ENCODE measurements at regions not wholly inside any gene's neighbourhood (a gene's known extent, or its start where the extent isn't known, plus 50 kb on each side); places are given as distances from the start of the nearest gene placed in this dataset.
A peak's percentile ranks its signal among the peaks of the same experiment; 100 is the strongest.

DNA sequence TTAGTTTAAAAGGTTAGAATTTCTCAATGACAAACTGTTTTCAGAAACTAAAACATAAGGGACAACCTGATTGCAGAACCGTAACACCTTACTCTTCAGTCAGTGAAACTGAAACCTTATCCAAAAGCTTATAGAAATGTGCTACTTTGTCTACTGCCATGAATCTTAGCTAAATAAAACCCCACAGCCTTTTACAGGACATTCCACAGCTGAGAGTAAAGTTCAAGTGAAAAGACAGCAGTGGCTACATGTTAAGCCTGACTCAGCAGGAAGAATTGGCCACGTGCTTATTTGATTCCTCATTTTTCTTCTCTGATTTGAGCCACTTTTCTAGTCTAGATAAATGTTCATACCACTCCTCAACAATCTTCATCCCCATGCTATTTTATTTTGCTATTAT, 278.7 kb upstream of the ISL1 start:
- DNase-seq = peak in 2 of 5 donors; percentile 19 to 33
- FAIRE-seq = no peak
- no peaks in the 10 kb centered on the region for H3K4me1 ChIP-seq (ENCODE audit: control insufficient read depth in 2 of 3, insufficient read depth in 2 of 3, low read depth in 1 of 3, low read length in 3 of 3)
- no peak overlapping the region for H3K4me3 ChIP-seq (ENCODE audit: low read length in 3 of 3)
- H3K27me3 ChIP-seq (ENCODE audit: control insufficient read depth, insufficient read depth, low read length) = no peaks in the 10 kb centered on the region
- no peaks in the 10 kb centered on the region for H3K36me3 ChIP-seq (ENCODE audit: control insufficient read depth in 2 of 3, insufficient read depth in 3 of 3, low read length in 3 of 3)
- H3K9me3 ChIP-seq (ENCODE audit: control insufficient read depth in 2 of 3, insufficient read depth in 1 of 3, low read length in 3 of 3) = peaks cover 0 to 2% (median 0%) of the 10 kb centered on the region in 3 donors
- TF ChIP-seq, protein P1, sequence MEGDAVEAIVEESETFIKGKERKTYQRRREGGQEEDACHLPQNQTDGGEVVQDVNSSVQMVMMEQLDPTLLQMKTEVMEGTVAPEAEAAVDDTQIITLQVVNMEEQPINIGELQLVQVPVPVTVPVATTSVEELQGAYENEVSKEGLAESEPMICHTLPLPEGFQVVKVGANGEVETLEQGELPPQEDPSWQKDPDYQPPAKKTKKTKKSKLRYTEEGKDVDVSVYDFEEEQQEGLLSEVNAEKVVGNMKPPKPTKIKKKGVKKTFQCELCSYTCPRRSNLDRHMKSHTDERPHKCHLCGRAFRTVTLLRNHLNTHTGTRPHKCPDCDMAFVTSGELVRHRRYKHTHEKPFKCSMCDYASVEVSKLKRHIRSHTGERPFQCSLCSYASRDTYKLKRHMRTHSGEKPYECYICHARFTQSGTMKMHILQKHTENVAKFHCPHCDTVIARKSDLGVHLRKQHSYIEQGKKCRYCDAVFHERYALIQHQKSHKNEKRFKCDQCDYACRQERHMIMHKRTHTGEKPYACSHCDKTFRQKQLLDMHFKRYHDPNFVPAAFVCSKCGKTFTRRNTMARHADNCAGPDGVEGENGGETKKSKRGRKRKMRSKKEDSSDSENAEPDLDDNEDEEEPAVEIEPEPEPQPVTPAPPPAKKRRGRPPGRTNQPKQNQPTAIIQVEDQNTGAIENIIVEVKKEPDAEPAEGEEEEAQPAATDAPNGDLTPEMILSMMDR (IDR thresholded peaks at IDR 0.05; ENCODE audit: borderline replicate concordance, extremely low read depth, insufficient read depth) = no peak
- no peak overlapping the region for H3K27ac ChIP-seq (ENCODE audit: low read depth in 2 of 2, low read length in 2 of 2)
- intact Hi-C loops (cut with DNase I) = no loop called here
- H3K9ac ChIP-seq (ENCODE audit: low read length in 3 of 3) = no peak overlapping the region

DNA sequence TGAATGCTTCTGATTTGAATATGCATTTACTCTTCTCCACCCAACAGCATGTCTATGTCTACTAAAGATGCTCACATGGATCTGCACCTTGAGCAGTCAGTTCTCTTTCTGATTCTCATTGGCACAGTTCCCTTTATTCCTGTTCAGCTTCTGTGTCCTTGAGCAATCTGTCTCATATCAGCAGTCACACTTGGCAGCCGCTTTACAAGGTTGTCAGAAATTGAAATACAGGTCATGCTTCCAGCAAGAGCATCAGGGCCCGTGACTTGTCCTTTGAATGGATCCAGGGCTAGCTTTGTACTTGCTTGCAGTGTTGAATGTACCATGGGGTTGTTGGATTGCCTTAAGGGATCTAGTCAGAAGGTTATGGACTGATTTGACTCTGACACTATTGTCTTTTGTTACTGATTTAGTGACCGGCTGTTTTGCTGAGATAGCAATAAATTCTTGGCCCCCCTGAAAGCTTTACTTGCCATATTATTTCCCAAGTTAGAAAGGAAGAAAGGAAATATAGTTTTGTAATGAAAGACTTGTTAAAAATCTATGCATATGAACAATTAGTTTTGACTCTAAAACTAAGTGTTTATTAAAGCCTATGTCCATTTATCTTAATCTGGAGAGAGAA, 273.4 kb upstream of the ISL1 start:
- TF ChIP-seq, protein P1 (IDR thresholded peaks at IDR 0.05; ENCODE audit: borderline replicate concordance, extremely low read depth, insufficient read depth) = no peak
- intact Hi-C loops (cut with DNase I) = no loop called here

DNA sequence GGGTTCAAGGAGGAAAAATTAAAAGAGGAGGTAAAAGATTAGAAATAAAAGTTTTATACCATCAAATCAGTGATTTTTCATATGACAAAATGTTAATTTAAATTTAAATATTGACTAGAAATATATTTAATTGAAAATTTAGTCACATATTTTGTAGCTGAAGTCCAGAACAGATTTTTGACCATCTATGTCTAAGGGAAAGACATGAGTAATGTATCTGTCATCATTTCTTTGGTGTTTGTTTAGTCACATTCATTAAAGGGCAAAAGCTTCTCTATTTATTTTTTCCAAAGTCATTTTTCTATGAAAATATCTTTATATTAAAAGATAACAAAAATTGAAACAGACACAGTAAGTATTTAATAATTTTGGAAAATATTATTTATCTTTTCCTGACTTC, 252.0 kb upstream of the ISL1 start:
- FAIRE-seq = no peak
- intact Hi-C loops (cut with DNase I) = no loop called here
- no peak for DNase-seq
- TF ChIP-seq, protein P1 (IDR thresholded peaks at IDR 0.05; ENCODE audit: borderline replicate concordance, extremely low read depth, insufficient read depth) = no peak
- Histone ChIP-seq H3K9me3 (ENCODE audit: control insufficient read depth in 2 of 3, insufficient read depth in 1 of 3, low read length in 3 of 3) (no peaks in the 10 kb centered on the region), H3K9ac (ENCODE audit: low read length in 3 of 3) (no peak overlapping the region), H3K36me3 (ENCODE audit: control insufficient read depth in 2 of 3, insufficient read depth in 3 of 3, low read length in 3 of 3) (no peaks in the 10 kb centered on the region), H3K27ac (ENCODE audit: low read depth in 2 of 2, low read length in 2 of 2) (no peak overlapping the region), H3K4me3 (ENCODE audit: low read length in 3 of 3) (no peak overlapping the region), H3K27me3 (ENCODE audit: control insufficient read depth, insufficient read depth, low read length) (no peaks in the 10 kb centered on the region), H3K4me1 (ENCODE audit: control insufficient read depth in 2 of 3, insufficient read depth in 2 of 3, low read depth in 1 of 3, low read length in 3 of 3) (no peaks in the 10 kb centered on the region)

More for the DNA sequence above, 273.4 kb upstream of the ISL1 start:
- Histone ChIP-seq H3K4me1 (ENCODE audit: control insufficient read depth in 2 of 3, insufficient read depth in 2 of 3, low read depth in 1 of 3, low read length in 3 of 3) (no peaks in the 10 kb centered on the region), H3K27ac (ENCODE audit: low read depth in 2 of 2, low read length in 2 of 2) (no peak overlapping the region), H3K27me3 (ENCODE audit: control insufficient read depth, insufficient read depth, low read length) (no peaks in the 10 kb centered on the region), H3K9ac (ENCODE audit: low read length in 3 of 3) (no peak overlapping the region), H3K36me3 (ENCODE audit: control insufficient read depth in 2 of 3, insufficient read depth in 3 of 3, low read length in 3 of 3) (no peaks in the 10 kb centered on the region), H3K9me3 (ENCODE audit: control insufficient read depth in 2 of 3, insufficient read depth in 1 of 3, low read length in 3 of 3) (peaks cover 0 to 2% (median 0%) of the 10 kb centered on the region in 3 donors), H3K4me3 (ENCODE audit: low read length in 3 of 3) (no peak overlapping the region)
- DNase-seq = no peak
- FAIRE-seq = no peak

DNA sequence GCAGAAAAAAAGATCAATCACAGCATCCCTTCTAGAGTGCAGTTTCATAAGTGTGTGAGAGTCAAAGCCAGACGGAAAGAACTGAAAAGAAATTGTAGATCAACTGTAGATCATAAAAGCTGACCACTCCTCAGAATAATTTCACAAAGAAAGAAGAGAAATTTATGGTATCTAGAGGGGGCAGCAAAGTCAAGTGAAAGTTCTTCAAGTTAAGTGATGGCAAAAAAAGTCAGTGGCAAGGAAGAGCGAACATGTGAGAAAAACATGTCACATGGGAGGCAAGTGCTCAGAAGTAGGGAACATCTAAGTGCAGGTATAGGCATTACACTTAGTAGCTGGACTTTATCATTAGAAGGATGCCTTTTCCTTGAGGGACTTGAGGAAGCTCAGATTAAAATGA, 245.1 kb upstream of the ISL1 start:
- TF ChIP-seq, protein P1 (IDR thresholded peaks at IDR 0.05; ENCODE audit: borderline replicate concordance, extremely low read depth, insufficient read depth) = no peak
- no peak for FAIRE-seq
- Histone ChIP-seq H3K27ac (ENCODE audit: low read depth in 2 of 2, low read length in 2 of 2) (no peak overlapping the region), H3K9me3 (ENCODE audit: control insufficient read depth in 2 of 3, insufficient read depth in 1 of 3, low read length in 3 of 3) (no peaks in the 10 kb centered on the region), H3K4me1 (ENCODE audit: control insufficient read depth in 2 of 3, insufficient read depth in 2 of 3, low read depth in 1 of 3, low read length in 3 of 3) (no peaks in the 10 kb centered on the region), H3K9ac (ENCODE audit: low read length in 3 of 3) (no peak overlapping the region), H3K36me3 (ENCODE audit: control insufficient read depth in 2 of 3, insufficient read depth in 3 of 3, low read length in 3 of 3) (no peaks in the 10 kb centered on the region), H3K27me3 (ENCODE audit: control insufficient read depth, insufficient read depth, low read length) (no peaks in the 10 kb centered on the region), H3K4me3 (ENCODE audit: low read length in 3 of 3) (no peak overlapping the region)
- DNase-seq = no peak
- intact Hi-C loops (cut with DNase I) = no loop called here
